ENCODE measurements at regions not wholly inside any gene's neighbourhood (a gene's known extent, or its start where the extent isn't known, plus 50 kb on each side); places are given as distances from the start of the nearest gene placed in this dataset.

- DNase-seq: no peak
Observed at GRCh38 chr2:221212105-221212504, 360.0 kb downstream of the EPHA4 start.

GRCh38 chr2:221215487-221215886 is 356.6 kb downstream of the EPHA4 start:
- DNase-seq: no peak

- no peak for DNase-seq
Observed at GRCh38 chr2:221216636-221217035, 355.5 kb downstream of the EPHA4 start.

- no peak for DNase-seq
Observed at GRCh38 chr2:221225752-221226151, 346.4 kb downstream of the EPHA4 start.

- no peak for DNase-seq
Observed at GRCh38 chr2:221228214-221228769, 343.8 kb downstream of the EPHA4 start.

- no peak for DNase-seq
Observed at GRCh38 chr2:221229099-221229498, 343.0 kb downstream of the EPHA4 start.

- DNase-seq: no peak
Observed at GRCh38 chr2:221231511-221231910, 340.6 kb downstream of the EPHA4 start.

- DNase-seq: no peak
Observed at GRCh38 chr2:221235941-221236340, 336.2 kb downstream of the EPHA4 start.

GRCh38 chr2:221241072-221241471 is 331.0 kb downstream of the EPHA4 start:
- no peak for DNase-seq

- no peak for DNase-seq
Observed at GRCh38 chr2:221243771-221244170, 328.3 kb downstream of the EPHA4 start.

GRCh38 chr2:221245045-221245444 is 327.1 kb downstream of the EPHA4 start:
- DNase-seq: no peak

GRCh38 chr2:221245772-221246171 is 326.3 kb downstream of the EPHA4 start:
- DNase-seq: no peak

- DNase-seq: no peak
Observed at GRCh38 chr2:221254299-221254698, 317.8 kb downstream of the EPHA4 start.

GRCh38 chr2:221255862-221256261 is 316.2 kb downstream of the EPHA4 start:
- DNase-seq: no peak

- DNase-seq: no peak
Observed at GRCh38 chr2:221258464-221258863, 313.6 kb downstream of the EPHA4 start.

GRCh38 chr2:221262651-221263050 is 309.5 kb downstream of the EPHA4 start:
- no peak for DNase-seq

GRCh38 chr2:221263573-221263972 is 308.5 kb downstream of the EPHA4 start:
- DNase-seq: no peak

GRCh38 chr2:221264318-221264717 is 307.8 kb downstream of the EPHA4 start:
- DNase-seq: no peak

GRCh38 chr2:221267773-221268425 is 304.2 kb downstream of the EPHA4 start:
- DNase-seq: no peak

- no peak for DNase-seq
Observed at GRCh38 chr2:221268631-221269030, 303.5 kb downstream of the EPHA4 start.

- DNase-seq: no peak
Observed at GRCh38 chr2:221270806-221271205, 301.3 kb downstream of the EPHA4 start.

GRCh38 chr2:221272729-221273128 is 299.4 kb downstream of the EPHA4 start:
- DNase-seq: no peak

GRCh38 chr2:221276033-221276432 is 296.1 kb downstream of the EPHA4 start:
- DNase-seq: no peak

GRCh38 chr2:221276601-221277000 is 295.5 kb downstream of the EPHA4 start:
- no peak for DNase-seq

GRCh38 chr2:221282386-221282785 is 289.7 kb downstream of the EPHA4 start:
- no peak for DNase-seq

Data from activated CD4-positive, alpha-beta T cell treated with anti-CD3 and anti-CD28 coated beads for 1 hour (primary cell).